MM.1S (cell line): ENCODE measurements at regions not wholly inside any gene's neighbourhood (a gene's known extent, or its start where the extent isn't known, plus 50 kb on each side); places are given as distances from the start of the nearest gene placed in this dataset.

Experiments used
- CTCF ChIP-seq: fragments of 300-600 bp; sonication (generic); IDR thresholded peaks from 2 replicates; pipeline ENCODE4 v1.5.1; 2016; ENCODE audit warnings: antibody characterized with exemption, low read length, mixed read lengths
- EZH2 ChIP-seq: fragments of 300-600 bp; sonication (generic); optimal IDR thresholded peaks from 2 replicates; pipeline ENCODE3; 2017; ENCODE audit warnings: low read depth, mild to moderate bottlenecking, antibody characterized with exemption, low read length, mixed read lengths

- TF ChIP-seq CTCF (no peak), EZH2 (no peak)
These were observed 179.0 kb upstream of the PLET1 start for GRCh38 chr11:112439614-112440013.
